ENCODE measurements at regions not wholly inside any gene's neighbourhood (a gene's known extent, or its start where the extent isn't known, plus 50 kb on each side); places are given as distances from the start of the nearest gene placed in this dataset.

DNA sequence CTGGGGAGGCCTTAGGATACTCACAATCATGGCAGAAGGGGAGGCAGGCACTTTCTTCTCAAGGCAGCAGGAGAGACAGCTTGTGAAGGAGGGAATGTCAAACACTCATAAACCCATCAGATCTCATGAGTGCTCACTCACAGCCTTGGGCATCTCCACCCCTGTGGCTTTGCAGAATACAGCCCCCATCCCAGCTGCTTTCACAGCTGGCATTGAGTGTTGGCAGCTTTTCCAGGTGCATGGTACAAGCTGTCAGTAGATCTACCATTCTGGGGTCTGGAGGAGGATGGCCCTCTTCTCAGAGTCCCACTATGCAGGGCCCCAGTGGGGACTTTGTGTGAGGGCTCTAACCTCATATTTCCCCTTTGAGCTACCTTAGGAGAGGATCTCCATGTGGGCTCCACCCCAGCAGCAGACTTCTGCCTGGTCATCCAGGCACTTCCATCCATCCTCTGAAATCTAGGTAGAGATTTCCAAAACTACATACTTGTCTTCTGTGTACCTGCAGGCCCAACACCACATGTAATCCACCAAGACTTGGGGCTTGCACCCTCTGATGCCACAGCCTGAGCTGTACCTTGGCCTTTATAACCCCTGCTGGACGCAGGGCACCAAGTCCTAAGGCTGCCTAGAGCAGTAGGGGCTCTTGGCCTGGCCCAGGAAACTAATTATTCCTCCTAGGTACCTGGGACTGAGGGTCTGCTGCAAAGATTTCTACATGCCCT is 404.2 kb upstream of the EPHA6 start:
- no peaks in the 10 kb centered on the region for H3K4me1 ChIP-seq
- H3K9me3 ChIP-seq (replicated peaks), result peaks cover 18% of the 10 kb centered on the region
- H3K27ac ChIP-seq (replicated peaks), result no peak overlapping the region
- intact Hi-C loops (cut with micrococcal nuclease), result no loop called here
- no peak overlapping the region for H3K4me3 ChIP-seq
- H3K27me3 ChIP-seq (ENCODE audit: low read depth), result no peaks in the 10 kb centered on the region
- no peak for DNase-seq
- TF ChIP-seq CTCF (IDR thresholded peaks at IDR 0.05; ENCODE audit: borderline replicate concordance), result no peak
- H3K36me3 ChIP-seq, result no peaks in the 10 kb centered on the region

- H3K9me3 ChIP-seq (replicated peaks), result no peaks in the 10 kb centered on the region
- intact Hi-C loops (cut with micrococcal nuclease), result no loop called here
- DNase-seq, result no peak
- no peak for TF ChIP-seq CTCF (IDR thresholded peaks at IDR 0.05; ENCODE audit: borderline replicate concordance)
- no peaks in the 10 kb centered on the region for H3K4me1 ChIP-seq
- no peak overlapping the region for H3K27ac ChIP-seq (replicated peaks)
- H3K4me3 ChIP-seq, result no peak overlapping the region
- no peaks in the 10 kb centered on the region for H3K27me3 ChIP-seq (ENCODE audit: low read depth)
- no peaks in the 10 kb centered on the region for H3K36me3 ChIP-seq
These were observed 397.7 kb upstream of the EPHA6 start for GRCh38 chr3:96416549-96417255.

- H3K4me3 ChIP-seq, result no peak overlapping the region
- no peaks in the 10 kb centered on the region for H3K27me3 ChIP-seq (ENCODE audit: low read depth)
- H3K4me1 ChIP-seq, result no peaks in the 10 kb centered on the region
- TF ChIP-seq CTCF (IDR thresholded peaks at IDR 0.05; ENCODE audit: borderline replicate concordance), result no peak
- no peak for DNase-seq
- no peak overlapping the region for H3K27ac ChIP-seq (replicated peaks)
- intact Hi-C loops (cut with micrococcal nuclease), result no loop called here
- no peaks in the 10 kb centered on the region for H3K9me3 ChIP-seq (replicated peaks)
- H3K36me3 ChIP-seq, result no peaks in the 10 kb centered on the region
These were observed 386.3 kb upstream of the EPHA6 start for GRCh38 chr3:96428097-96428496.

- TF ChIP-seq CTCF (IDR thresholded peaks at IDR 0.05; ENCODE audit: borderline replicate concordance), result no peak
- DNase-seq, result no peak
- no peaks in the 10 kb centered on the region for H3K4me1 ChIP-seq
- no peak overlapping the region for H3K27ac ChIP-seq (replicated peaks)
- no peak overlapping the region for H3K4me3 ChIP-seq
- no peaks in the 10 kb centered on the region for H3K9me3 ChIP-seq (replicated peaks)
- no peaks in the 10 kb centered on the region for H3K36me3 ChIP-seq
- intact Hi-C loops (cut with micrococcal nuclease), result no loop called here
- H3K27me3 ChIP-seq (ENCODE audit: low read depth), result no peaks in the 10 kb centered on the region
These were observed 384.3 kb upstream of the EPHA6 start for GRCh38 chr3:96430079-96430478.

DNA sequence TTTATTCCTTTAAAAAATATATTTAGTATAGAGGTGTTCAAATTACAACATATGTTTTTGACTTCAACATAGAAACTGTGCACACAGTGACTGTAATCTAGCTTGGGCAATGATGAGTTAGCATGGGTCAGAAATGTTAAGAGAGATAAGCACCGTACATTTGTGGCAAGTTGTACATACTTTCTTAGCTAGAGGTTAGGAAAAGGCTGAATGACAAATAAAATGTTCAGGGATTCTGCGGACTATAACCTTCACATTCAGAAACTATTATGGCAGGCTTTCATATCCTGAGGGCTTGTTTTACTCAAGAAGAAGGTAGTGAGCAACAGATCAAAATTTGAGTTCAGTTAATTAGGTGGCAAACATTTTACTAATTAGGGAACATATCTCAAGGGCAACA is 379.7 kb upstream of the EPHA6 start:
- no peaks in the 10 kb centered on the region for H3K4me1 ChIP-seq
- no peak overlapping the region for H3K4me3 ChIP-seq
- TF ChIP-seq CTCF (IDR thresholded peaks at IDR 0.05; ENCODE audit: borderline replicate concordance), result no peak
- intact Hi-C loops (cut with micrococcal nuclease), result no loop called here
- no peak for DNase-seq
- H3K27ac ChIP-seq (replicated peaks), result no peak overlapping the region
- H3K36me3 ChIP-seq, result no peaks in the 10 kb centered on the region
- H3K27me3 ChIP-seq (ENCODE audit: low read depth), result no peaks in the 10 kb centered on the region
- no peaks in the 10 kb centered on the region for H3K9me3 ChIP-seq (replicated peaks)
